Fibroblast of peridontal ligament (primary cell): ENCODE measurements at regions not wholly inside any gene's neighbourhood (a gene's known extent, or its start where the extent isn't known, plus 50 kb on each side); places are given as distances from the start of the nearest gene placed in this dataset.
"Not testable (repeated sequence)": the region's sequence is repeated elsewhere in the genome, so short reads cannot be mapped to it uniquely, and the experiment has no call there.

Source experiments
- DNase-seq: peaks from one replicate; pipeline ENCODE4 v3.0.0-alpha.2; 2010; ENCODE audit errors: extremely low read depth

DNA sequence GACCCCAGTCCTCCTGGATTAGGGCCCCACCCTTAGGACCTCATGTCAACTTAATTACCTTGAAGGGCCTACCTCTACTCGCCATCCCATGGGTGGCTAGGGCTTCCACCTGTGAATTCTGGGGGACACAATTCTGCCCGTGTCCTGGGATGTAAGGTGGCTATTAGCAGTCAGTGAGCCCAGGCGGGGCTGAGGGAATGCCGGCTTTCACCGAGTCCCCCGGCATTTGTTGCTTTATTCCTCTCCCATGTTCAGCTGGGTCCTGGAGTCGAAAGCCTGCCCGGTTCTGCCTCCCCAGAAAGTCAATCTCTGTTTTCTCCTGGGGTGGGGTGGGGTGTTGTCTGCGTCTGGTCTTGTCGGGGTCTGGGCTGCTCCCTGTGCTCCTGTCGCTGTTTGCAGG lies 125.6 kb downstream of the GLRX3 start:
- no peak for DNase-seq

DNA sequence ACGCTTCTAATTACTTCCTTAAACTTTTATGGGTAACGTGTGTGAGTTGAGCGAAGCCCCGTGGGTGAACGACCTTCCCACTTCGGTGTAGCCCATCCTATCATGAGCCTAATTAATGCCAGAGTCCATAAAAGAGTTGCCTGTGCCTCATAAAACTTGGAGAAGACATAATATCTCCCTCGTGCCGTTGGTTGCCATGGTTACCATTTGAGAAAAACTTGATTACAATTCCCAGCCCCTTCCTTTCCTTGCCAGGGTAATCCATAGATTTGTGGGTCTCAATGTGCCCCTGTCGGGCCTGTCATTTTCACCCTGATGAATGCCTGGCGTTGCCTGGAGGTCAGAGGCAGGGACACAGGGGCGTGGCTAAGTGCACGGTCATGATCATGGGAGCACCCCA lies 127.1 kb downstream of the GLRX3 start:
- no peak for DNase-seq

- DNase-seq = no peak
Measured at GRCh38 chr10:130265542-130265941, 129.4 kb downstream of the GLRX3 start.

DNA sequence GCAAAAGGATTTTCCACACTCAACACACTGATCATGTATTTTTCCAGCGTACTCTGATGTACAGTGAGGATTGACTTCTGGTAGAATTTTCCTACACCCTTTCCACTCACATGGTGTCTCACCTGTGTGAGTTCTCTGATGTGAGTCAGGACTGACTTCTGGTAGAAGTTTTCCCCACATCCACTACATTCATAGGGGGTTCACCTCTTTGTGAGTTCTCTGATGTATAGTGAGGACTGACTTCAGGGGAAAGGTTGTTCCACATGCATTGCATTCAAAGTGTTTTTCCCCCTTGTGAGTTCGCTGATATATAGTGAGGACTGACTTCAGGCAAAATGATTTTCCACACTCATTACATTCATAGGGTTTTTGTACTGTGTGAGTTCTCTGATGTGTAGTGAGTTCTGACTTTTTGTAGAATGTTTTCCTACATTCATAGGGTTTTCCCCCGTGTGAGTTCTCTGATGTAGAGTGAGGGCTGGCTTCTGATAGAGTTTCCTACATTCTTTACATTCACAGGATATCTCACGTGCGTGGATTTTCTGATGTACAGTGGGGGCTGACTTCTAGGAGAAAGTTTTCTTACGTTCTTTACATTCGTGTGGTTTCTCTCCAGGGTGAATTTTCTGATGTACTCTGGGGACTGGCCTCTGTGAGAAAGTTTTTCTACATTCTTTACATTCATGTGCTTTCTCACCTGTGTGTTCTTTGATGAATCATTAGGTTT lies 146.5 kb downstream of the GLRX3 start:
- DNase-seq = no peak

DNA sequence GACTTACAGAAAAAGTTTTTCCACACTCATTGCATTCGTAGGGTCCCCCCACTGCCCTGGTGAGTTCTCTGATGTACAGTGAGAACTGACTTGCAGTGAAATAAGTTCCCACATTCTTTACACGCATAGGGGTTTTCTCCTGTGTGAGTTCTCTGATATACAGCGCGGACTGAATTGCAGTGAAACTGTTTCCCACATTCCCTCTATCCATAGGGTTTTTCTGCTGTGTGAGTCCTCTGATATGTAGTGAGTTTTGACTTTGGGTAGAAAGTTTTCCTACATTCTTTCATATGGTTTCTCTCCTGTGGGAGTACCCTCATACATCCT lies 147.0 kb downstream of the GLRX3 start:
- no peak for DNase-seq

DNA sequence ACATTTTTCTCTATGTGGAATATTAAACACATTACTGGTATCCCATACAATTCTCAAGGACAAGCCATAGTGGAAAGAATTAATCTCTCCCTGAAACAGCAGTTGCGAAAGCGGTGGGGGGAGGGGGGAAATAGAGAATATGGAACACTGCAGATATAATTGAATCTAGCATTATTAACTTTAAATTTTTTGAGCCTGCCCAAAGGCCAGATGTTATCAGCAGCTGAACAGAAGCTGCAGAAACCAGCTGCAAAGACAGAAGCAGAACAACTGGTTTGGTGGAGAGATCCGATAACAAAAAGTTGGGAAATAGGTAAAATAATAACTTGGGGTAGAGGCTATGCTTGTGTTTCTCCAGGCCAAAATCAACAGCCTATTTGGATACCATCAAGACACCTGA lies 159.6 kb downstream of the GLRX3 start:
- not testable (repeated sequence) for DNase-seq

DNA sequence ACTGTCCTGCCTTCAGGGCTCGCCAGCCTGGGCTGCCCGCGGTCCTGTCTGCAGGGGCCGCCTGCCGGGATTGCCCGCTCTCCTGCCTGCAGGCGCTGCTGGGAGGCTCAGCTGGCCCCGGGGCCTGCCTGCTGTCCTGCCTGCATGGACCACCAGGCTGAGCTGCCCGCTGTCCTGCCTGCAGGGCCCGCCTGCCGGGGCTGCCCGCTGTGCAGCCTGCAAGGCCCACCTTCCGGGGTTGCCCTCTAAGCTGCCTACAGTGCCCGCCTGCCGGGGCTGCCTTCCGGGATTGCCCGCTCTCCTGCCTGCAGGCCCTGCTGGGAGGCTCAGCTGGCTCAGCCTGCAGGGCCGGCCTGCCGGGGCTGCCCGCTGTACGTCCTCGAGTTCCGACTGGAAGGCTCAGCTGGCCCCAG lies 164.4 kb downstream of the GLRX3 start:
- no peak for DNase-seq

- no peak for DNase-seq
Measured at GRCh38 chr10:130301021-130301892, 165.1 kb downstream of the GLRX3 start.

- no peak for DNase-seq
Measured at GRCh38 chr10:130326954-130327353, 190.8 kb downstream of the GLRX3 start.

GRCh38 chr10:130329792-130330191 lies 193.6 kb downstream of the GLRX3 start:
- DNase-seq = no peak

GRCh38 chr10:130333185-130333584 lies 197.0 kb downstream of the GLRX3 start:
- no peak for DNase-seq

DNA sequence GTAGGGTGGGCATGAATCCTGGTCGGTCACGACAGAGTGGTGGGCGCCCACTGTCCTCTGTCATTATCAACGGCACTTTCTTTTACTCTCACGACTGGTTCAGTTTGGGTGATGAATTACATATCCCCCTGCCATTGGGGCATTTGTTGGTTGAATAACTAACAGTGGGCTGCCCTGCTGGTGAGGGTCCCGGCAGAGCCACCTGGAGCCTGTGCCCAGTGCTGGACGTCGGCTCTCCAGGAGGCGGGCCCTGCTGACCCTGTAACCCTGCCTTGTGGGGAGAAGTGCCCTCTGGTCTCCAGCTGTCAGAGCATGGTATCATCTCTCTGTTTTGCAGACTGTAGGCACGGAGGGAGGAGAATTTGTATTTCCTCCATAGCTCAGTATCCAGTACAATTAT lies 199.1 kb downstream of the GLRX3 start:
- DNase-seq = no peak

DNA sequence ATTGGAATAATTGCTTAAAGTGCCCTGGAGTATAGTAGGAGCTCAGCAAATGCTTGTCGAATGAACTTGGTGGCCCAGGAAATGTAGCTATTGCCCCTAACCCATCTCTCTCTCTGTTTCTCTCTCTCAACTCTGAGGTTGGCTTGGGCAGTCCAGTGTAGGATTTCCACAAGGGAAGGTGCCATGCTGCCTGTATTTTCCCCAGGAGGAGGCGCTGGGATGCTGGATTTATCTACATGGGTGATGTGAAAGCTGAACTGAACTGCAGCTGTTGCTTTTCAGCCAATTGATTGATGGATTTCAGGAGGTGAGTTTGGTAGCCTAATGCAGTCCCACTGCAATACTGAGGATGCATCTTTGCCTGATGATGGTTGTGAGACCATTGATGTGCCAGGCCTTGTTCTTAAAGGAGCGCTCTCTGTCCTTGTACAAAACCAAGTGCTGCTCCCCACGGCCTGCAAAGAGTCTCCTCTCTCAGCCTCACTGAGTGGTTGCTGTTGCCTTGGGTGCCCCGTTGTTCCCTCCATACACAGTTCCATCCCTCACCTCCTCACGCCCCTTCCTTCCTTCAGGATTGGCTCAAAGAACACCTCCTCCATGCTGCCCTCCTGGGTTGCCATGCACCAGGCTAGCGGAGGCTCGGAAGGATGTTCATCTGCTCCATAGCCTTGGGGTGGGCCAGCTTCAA lies 200.6 kb downstream of the GLRX3 start:
- DNase-seq = no peak

DNA sequence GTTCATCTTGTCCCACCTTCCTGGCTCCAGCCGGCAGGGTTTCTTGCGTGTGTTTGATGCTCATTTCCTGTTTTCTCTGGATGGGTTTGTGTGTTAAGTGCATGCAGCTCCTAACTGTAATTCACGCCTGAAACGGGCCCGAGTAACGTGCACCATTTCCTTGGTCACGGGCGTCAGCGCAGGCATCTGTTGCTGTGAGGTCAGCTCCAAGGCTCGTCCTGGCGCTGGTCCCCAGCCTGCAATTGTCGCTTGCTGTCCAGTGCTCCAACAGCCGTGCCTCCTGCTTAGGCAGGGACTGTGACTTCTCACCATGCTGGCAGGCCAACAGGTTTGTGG lies 201.1 kb downstream of the GLRX3 start:
- DNase-seq = no peak

DNA sequence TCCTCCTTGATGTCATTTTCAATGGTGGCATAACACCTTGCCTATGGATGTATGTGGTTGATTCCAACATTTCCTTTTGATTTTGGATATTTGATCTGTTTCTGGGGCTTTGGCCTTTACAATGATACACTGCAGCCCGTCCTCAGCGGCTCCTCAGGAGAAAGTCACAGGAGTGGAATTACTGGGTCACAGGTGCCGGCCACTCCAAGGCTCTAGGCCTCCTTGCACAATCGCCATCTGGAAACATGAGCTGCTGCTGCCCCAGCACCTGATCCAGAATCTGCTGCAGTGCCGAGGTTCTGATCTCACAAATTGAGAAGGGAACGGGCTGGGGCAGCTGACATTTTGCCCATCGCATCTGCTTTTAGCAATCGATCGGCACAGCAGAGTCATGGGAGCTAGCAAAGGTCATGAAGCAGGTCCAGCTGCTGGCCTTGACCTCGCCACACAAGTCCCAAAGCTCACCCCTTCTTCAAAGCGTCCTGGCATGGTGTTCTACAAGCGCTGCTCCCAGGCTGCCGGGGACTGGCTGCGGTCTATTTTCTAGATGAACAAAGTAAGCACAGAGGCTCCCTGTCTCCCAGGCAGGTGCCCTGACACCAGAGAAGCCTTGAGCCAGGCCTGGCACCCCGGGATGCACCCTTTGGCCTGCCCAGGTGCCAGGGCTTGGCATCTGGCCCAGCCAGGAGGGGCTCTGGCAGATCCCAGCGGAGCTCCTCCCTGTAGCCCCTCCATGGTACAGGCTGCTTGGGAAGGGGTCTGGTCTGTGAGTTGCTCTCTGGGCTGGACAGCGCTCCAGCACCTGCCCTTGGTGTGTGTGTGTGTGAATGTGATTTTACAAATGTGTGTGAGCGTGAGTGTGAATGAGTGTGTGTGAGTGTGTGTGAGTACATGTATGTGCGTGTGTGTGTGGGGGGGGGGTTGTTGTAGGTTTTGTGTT lies 201.8 kb downstream of the GLRX3 start:
- no peak for DNase-seq

DNA sequence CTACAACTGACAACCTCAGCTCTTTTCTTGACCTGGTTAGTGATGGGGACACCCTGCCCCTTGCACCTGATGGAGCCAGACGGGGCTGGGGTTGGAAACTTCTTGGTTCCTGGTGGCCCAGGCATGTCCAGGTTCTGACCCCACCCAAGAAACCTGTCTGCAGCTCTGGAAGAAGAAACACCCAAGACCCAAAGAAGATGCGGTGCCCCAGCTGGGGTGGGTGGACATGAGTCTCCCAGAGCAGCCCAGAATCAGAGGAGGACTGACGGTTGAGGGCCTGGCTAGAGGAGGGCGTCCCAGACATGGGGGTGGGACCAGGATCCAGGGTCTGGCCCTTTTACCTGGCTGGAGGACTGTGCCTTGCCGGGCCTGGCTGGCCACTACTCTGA lies 202.4 kb downstream of the GLRX3 start:
- DNase-seq = no peak

GRCh38 chr10:130339091-130339490 lies 202.9 kb downstream of the GLRX3 start:
- no peak for DNase-seq

- no peak for DNase-seq
Measured at GRCh38 chr10:130339911-130340310, 203.7 kb downstream of the GLRX3 start.

DNA sequence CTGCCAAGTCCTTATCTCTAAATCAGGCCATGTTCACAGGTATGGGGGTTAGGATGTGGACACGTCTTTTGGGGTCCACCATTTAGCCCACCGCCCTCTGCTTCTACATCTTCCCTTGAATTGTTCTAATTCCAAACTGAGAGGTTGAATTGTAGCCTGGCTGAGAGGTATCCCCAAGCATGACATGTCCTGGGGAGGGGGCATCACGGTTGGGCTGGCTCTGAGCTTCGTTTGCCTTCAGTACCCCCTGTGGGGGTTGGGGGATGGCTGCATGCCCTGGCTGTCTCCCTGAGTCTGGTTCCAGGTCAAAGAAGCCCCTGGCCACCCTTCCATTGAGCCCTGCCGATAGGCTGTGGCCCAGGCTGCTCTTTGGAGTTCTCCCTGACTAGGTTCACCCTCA lies 204.6 kb downstream of the GLRX3 start:
- DNase-seq = no peak

DNA sequence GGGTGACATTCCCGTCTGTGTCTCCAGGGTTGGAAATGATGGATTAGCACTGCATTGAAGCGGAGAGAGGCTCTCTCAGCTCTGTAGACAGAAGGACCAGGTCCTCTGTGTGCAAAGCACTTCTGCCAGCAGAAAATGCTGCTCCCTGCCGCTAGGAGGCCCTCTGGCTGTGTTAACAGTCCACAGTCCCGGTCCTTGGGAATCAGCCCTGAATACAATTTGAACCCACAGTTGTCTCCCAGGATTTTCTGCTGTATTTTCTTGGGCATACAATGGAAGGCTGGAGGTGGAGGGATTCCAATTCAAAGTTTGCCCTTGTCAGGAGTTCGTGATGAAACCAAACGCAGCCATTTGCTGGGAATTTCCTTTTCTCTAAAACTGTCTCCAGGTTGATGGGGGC lies 205.2 kb downstream of the GLRX3 start:
- DNase-seq = no peak

DNA sequence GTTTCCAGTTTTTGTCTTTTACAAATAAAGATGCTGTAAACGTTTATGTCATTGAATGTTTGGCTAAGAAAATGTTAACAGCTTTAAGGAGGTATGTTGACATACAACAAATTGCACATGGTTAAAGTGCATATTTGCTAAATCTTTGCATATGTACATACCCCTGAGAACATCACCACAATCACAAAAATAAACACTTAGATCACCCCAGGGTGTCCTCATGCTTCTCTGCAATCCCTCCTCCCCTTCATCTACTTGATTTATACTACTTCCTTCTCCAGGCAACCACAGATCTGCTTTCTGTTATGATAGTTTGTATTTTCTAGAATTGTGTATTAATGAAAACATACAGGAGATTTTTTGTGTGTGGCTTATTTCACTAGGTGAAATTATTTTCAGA lies 209.5 kb downstream of the GLRX3 start:
- DNase-seq = no peak

GRCh38 chr10:130350996-130351395 lies 214.8 kb downstream of the GLRX3 start:
- DNase-seq = no peak
